ENCODE measurements at regions not wholly inside any gene's neighbourhood (a gene's known extent, or its start where the extent isn't known, plus 50 kb on each side); places are given as distances from the start of the nearest gene placed in this dataset.
"Not testable (repeated sequence)": the region's sequence is repeated elsewhere in the genome, so short reads cannot be mapped to it uniquely, and the experiment has no call there.

DNA sequence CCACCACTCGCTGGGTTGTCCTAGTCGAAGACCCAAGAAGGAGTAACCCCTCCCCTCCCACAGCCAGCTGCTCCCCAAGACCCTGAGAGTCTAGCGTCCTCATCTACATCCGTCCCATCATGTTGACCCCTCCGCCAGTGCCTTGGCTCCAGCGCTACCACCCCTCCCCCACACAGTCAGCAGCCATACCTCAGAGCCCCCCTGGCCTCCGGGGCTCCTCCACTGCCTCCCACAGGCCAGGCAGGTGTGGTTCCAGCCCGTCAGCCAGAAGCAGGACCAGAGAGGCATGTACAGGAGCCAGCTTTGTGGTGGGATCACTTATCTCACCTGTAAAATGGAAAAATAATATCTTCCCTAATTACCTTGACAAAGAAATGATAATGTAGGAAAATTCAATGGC is 51.5 kb upstream of the PHF21B start:
- DNase-seq (ENCODE audit: low read depth in 2 of 2): no peak

- peak in 1 of 2 donors; percentile 22 for DNase-seq (ENCODE audit: low read depth in 2 of 2)
These were observed 54.8 kb upstream of the PHF21B start for GRCh38 chr22:45064313-45065278.

DNA sequence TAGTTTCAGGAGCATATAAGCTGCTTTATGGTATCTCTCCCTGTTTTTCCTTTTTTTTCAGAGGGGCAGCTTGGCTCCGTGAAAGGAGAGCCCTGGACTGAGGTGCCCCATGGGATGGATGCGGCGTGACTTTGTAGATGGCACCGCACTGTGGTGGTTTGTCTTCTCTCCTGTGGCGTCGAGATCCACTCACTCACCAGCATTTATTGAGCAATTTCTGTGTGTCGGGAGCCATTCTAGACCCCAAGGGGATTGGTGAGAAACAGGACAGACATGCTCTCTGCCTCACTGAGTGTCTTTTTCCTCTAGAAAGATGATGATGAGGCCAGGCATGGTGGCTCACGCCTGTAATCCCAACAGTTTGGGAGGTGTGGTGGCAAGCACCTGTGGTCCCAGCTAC is 55.9 kb upstream of the PHF21B start:
- DNase-seq (ENCODE audit: low read depth in 2 of 2): no peak

GRCh38 chr22:45067731-45068130 is 57.9 kb upstream of the PHF21B start:
- DNase-seq (ENCODE audit: low read depth in 2 of 2): no peak

DNA sequence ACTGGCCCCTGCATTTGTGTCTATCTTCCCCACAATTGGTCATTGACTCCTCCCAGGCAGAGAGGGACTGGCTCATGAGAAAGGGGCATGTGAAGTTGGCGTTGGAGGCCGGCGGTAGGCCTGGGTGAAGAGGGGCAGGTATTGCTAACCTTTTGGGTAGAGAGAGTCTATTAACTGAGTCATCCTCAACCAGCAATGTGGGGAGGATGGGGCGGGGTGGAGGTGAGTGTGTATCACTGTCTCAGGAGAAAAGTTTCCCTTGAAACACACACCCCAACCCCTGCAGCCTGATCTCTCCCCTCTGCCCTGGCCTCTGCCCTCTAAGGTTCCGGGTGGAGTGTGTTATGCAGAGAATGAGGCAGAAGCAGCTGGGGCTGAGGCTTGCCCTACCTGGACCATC is 60.1 kb upstream of the PHF21B start:
- DNase-seq (ENCODE audit: low read depth in 2 of 2): no peak

DNA sequence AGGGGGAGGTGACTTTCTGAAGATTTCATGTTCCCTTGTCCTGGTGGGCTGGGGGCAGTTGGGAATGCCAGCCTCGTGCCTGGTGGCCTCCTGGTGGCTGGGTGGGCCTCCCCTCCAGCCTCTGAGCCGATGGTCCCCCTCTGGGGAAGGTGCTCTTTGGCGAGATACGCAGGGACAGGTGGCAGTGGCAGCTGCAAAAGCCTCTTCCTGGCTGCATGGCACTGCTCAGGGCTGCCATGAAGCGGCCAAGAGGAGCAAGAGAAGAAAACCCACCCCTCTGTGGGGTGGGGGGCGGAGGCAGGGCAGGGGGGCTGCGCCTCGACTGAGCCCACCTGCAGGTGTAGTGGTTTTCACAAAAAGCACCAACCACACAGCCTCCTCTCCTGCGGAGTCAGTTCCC is 61.8 kb upstream of the PHF21B start:
- no peak for DNase-seq (ENCODE audit: low read depth in 2 of 2)

- DNase-seq (ENCODE audit: low read depth in 2 of 2): no peak
These were observed 62.6 kb upstream of the PHF21B start for GRCh38 chr22:45072322-45072903.

GRCh38 chr22:45073064-45073463 is 63.3 kb upstream of the PHF21B start:
- DNase-seq (ENCODE audit: low read depth in 2 of 2): no peak

GRCh38 chr22:45077286-45077685 is 67.5 kb upstream of the PHF21B start:
- no peak for DNase-seq (ENCODE audit: low read depth in 2 of 2)

DNA sequence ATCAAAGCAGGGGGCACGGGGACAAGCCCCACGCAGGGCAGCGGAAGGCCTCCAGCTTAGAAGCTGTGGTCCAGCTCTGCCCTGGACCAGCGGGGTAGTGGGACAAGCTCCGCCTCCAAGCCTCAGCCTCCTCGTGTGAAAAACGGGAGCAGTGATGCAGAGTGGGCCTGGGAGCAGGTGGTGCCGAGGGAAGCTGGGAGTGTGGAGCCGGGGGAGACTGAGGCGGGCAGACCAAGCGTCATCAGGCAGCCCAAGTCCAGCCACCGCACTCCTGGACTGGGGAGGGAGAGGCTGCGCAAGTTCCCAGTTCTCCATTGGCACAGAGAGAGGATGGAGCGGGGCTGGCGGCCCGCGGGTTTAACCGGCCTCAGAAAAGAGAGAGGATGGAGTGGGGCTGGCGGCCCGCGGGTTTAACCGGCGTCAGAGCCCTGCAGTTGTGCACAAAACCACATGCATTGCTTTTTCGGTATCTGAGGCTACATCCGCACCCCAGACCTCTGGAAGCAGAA is 68.1 kb upstream of the PHF21B start:
- no peak for DNase-seq (ENCODE audit: low read depth in 2 of 2)

GRCh38 chr22:45082795-45083194 is 73.0 kb upstream of the PHF21B start:
- no peak for DNase-seq (ENCODE audit: low read depth in 2 of 2)

DNA sequence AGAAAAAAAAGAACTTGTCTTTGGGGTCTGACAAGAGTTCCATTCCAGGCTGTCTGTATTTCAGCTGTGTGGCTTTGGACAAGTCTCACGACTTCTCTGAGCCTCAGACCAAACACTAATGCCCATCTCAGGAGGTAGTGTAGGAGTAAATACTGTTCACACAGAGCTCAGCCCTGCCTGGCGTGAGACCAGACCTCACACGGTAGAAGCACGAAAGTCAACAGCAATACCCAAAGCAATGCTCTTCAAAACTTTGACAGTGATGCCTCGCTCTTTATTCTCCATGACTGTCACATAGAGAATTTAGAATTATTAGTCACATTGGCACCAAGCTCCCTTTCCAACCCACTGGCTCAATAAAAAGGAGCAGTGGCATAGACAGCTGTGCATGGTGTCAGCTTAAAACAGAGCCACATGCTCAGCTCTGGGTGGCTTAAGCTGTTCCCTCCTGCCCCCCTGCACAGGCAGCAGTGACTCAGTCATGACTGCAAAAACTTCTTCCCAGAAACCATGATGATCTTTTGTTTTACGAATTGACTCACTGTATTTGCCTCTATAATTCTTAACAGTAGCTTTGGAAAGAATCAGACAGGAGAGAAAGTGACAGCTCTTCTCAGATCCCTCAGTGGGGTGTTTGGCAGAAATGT is 74.0 kb upstream of the PHF21B start:
- DNase-seq (ENCODE audit: low read depth in 2 of 2): no peak

GRCh38 chr22:45084400-45084920 is 74.7 kb upstream of the PHF21B start:
- no peak for DNase-seq (ENCODE audit: low read depth in 2 of 2)

DNA sequence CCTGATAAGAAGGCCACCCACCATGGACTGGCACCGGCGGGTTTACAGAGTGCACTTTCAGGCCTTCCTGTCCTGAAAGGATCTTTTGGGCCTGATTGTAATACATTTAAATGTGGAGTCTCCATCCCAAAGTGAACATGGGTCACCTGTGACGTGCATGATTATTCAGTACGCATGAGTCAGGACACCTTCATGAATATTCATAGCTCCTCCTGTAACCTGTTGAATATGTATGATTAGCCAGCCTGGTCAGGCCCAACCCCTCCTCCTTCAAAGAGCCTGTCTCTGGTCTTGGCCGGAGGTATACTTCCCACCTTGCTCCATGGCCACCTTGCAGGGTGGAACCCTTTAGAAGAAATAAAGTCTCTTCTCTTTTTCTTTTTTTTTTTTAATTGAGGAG is 75.9 kb upstream of the NUP50 start:
- DNase-seq (ENCODE audit: low read depth in 2 of 2): no peak

DNA sequence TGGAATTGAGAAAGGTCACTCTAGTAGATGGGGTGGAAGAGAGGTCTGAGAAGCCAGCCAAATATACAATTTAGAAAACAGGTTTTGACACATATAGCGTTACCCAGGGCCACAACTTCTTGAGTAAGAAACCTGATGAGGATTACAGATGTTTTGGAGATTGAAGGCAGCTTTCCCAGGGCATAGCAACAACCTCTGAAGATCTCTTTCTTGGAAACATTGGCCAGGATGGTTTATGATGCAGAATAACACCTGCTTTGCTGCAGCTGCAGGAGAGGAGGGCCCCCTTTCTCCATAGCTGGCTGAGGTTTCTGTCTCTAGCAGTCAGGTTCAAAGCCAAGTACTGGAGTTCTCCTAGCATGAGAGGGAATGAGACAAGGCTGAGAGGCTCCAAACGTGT is 75.1 kb upstream of the NUP50 start:
- DNase-seq (ENCODE audit: low read depth in 2 of 2): no peak

- no peak for DNase-seq (ENCODE audit: low read depth in 2 of 2)
These were observed 73.2 kb upstream of the NUP50 start for GRCh38 chr22:45090497-45090910.

DNA sequence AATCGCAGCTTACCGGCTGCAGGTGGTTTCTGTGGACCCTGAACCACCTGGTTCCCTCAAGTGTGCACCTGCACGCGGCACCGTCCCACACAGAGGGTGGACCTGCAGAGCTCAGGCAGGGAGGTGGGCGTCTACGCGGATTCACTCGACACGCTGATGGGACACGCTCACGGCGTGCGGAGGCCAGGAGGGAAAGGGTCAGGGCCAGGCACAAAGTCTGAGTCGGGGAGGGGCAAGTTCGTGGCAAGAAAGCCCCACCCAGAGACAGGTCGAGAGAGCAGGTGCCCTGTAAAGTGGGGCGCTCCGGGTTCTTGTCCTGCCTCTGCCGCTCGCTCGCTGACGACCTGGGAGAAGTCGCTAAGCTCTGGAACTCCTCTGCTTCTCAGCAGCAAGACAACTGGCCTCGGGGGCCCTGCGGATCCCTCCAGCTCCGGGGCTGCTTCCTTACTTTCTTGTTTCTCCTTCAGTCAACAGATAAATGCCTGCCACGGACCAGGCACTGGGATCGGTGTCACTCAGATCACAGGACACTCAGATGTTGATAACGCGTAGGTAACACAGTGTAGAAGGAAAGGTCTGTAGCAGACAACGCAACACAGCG is 72.4 kb upstream of the NUP50 start:
- DNase-seq (ENCODE audit: low read depth in 2 of 2): no peak

DNA sequence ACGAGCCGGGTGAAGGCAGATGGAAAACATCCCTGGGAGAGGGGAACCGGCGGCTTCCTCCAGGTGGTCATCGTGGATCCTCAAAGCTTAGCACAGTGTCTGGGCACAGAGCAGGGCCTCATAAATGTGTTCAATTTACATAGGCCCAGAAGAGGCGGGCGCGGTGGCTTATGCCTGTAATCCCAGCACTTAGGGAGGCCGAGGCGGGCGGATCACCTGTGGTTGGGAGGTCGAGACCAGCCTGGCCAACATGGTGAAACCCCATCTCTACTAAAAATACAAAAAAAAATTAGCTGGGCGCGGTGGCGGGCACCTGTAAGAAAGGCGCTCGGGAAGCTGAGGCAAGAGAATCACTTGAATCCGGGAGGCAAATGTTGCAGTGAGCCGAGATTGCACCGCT is 71.8 kb upstream of the NUP50 start:
- DNase-seq (ENCODE audit: low read depth in 2 of 2): not testable (repeated sequence)

DNA sequence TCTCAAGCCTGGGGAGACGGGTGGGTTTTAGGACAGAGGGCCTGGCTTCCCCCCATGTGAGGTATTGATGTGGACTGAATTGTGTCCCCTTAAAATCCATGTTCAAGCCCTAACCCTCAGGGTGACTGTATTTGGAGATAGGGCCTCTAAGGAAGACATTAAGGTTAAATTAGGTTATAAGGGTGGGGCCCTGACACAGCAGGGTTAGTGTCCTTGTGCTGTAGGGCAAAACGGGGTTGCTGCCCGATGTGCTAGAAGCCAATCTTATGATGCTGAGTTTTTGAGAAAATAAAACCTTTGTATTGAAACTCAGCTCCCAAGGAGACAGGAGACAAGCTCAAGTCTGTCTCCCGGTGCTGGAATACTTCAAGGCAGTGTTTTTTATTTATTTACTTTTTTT is 71.1 kb upstream of the NUP50 start:
- DNase-seq (ENCODE audit: low read depth in 2 of 2): no peak

DNA sequence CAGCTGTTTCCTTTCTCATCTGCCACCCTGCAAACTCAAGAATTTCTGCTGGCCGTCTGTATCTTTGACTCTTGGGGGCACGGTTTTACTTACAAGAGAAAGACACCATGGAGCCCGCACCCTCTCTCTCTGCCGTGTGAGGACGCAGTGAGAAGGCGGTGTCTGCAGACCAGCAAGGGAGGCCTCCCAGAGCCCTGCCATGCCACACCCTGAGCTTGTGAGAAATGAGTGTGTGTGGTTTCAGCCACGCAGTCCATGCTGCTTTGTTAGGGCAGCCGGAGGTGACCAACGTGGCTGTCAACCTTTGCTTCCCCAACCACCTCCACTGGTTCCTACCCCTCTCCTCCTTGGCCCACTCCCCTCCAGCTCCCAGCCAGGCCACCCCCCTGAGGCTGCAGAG is 70.1 kb upstream of the NUP50 start:
- no peak for DNase-seq (ENCODE audit: low read depth in 2 of 2)

DNA sequence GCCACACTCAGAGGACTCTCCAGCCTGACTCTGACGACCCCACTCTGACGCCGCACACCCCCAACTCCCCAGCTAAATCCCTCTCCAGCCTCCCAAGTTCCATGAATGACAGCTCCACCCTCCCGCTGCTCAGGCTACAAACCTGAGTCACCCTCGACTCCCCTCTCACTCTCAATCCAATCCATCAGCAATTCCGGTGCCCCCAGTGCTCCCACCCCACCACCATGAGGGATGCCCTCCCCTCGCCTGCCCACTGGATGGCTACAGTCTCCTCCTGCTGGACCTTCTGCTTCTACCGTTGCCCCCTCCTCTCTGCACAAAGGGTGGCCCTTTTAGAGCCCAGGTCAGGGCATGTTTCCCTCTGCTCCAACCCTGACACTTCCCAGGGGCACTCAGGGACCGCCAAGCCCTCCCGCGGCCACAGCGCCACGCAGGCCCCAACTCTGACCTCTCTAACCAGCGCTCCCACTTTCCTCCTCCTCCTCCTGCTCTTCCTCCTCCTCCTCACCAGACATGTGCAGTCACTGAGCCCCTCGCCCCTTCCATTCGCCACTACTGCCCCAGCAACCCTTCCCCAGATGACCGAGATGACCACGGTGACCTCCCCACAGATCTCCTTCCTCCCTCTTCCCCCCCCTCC is 69.5 kb upstream of the NUP50 start:
- no peak for DNase-seq (ENCODE audit: low read depth in 2 of 2)
